ENCODE measurements at regions not wholly inside any gene's neighbourhood (a gene's known extent, or its start where the extent isn't known, plus 50 kb on each side); places are given as distances from the start of the nearest gene placed in this dataset.

DNA sequence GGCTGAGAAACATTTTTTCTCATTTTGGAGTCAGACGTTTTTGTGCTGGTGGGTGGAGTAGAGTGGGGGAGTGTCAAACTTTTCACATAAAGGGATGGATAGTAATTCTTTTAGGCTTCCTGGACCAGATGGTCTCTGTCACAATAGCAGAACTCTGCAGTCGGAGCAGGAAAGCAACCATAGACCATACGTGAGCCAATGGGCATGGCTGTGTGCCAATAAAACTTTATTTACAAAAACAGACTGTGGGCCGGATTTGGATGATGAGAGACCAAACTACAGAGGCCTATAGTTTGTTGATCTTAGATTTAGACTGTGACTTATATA, 70.8 kb upstream of the SLC22A23 start:
- FAIRE-seq (no peak), DNase-seq (ENCODE audit: low read depth, low spot score) (no peak), ATAC-seq (no peak)
- no peaks in the 10 kb centered on the region for H3K79me2 ChIP-seq (ENCODE audit: control insufficient read depth, insufficient read depth, low read length)
- no peak overlapping the region for H3K27ac ChIP-seq (ENCODE audit: control insufficient read depth, insufficient read depth)
- BruUV-seq (replicated peaks) = no TSS peak
- H3K9me3 ChIP-seq (replicated peaks; ENCODE audit: control insufficient read depth, insufficient read depth, low read length) = no peaks in the 10 kb centered on the region
- H3K9ac ChIP-seq (ENCODE audit: control insufficient read depth, insufficient read depth, low read length) = no peak overlapping the region
- ChIA-PET RAD21 (ENCODE audit: unreplicated experiment) (no interaction called here), SMC1A (ENCODE audit: uncharacterized antibody, unreplicated experiment) (no interaction called here), POLR2A (no interaction called here), CTCF (no interaction called here)
- H4K20me1 ChIP-seq (ENCODE audit: control insufficient read depth, insufficient read depth) = peaks cover 3% of the 10 kb centered on the region; the same call in 1 of the 2 replicates
- peaks cover 0 to 4% of the 10 kb centered on the region in 2 experiments; a peak in 3 of 4 replicates for H3K27me3 ChIP-seq (replicated peaks in 1 of 2; ENCODE audit: control insufficient read depth in 2 of 2, insufficient read depth in 2 of 2, low read length in 1 of 2)
- in situ Hi-C loops (cut with MboI) = no loop called here
- H3K4me2 ChIP-seq (ENCODE audit: control insufficient read depth, insufficient read depth) = no peak overlapping the region
- H2AFZ ChIP-seq (ENCODE audit: control insufficient read depth, low read depth, low read length) = no peak overlapping the region
- TF ChIP-seq SUPT20H (IDR thresholded peaks at IDR 0.05; ENCODE audit: borderline replicate concordance, control insufficient read depth, low read depth, low read length) (no peak), ZBTB40 (IDR thresholded peaks at IDR 0.05; ENCODE audit: borderline replicate concordance) (peak; percentile 65)
- intact Hi-C loops (cut with micrococcal nuclease; ENCODE audit: unreplicated experiment) = no loop called here
- H3K4me3 ChIP-seq = no peak overlapping the region
- no peaks in the 10 kb centered on the region for H3K36me3 ChIP-seq (ENCODE audit: control insufficient read depth in 2 of 2, insufficient read depth in 2 of 2, low read length in 1 of 2)
- no peaks in the 10 kb centered on the region for H3K4me1 ChIP-seq (ENCODE audit: control insufficient read depth, insufficient read depth, low read length)
- 20% methylated on average over 4 of the region's 4 CpGs for WGBS (ENCODE audit: insufficient coverage, insufficient replicate concordance, low lambda C conversion rate, missing lambda C conversion rate)

DNA sequence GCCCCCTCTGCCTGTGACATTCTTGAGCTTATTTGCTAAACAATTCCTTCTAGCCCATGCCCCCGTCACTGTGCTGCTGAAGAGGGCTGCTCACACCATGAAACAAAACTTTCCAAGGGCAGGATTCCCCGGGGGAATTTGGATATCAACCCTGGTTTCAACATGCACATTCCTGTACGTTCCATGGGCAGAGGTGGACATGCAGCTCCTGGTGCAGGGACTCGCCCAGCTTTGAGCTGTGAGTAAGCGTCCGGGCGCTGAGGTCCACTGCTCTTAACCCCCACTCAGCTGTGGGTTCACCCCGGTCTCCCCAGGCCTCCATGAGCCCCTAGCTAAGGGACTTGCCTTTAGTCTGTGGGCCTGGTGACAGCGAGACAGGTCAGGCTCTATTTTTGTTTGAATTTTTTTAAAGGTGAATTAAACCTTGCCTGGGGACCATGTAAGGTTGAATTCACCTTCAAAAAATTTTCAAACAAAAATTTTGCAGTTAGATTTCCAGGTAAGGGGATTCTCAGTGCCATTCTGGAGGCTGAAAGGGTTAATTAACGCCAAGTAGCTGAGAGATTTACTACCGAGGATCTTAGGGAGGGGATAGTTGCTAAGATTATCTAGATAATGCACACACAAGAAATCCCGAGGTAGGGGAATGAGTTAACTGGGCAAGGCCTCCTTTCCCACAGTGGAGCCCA, 70.3 kb upstream of the SLC22A23 start:
- H3K9me3 ChIP-seq (replicated peaks; ENCODE audit: control insufficient read depth, insufficient read depth, low read length) = no peaks in the 10 kb centered on the region
- no TSS peak for BruUV-seq (replicated peaks)
- no peak for ATAC-seq
- intact Hi-C loops (cut with micrococcal nuclease; ENCODE audit: unreplicated experiment) (no loop called here), in situ Hi-C loops (cut with MboI) (no loop called here)
- 26% methylated on average over 12 of the region's 12 CpGs for WGBS (ENCODE audit: insufficient coverage, insufficient replicate concordance, low lambda C conversion rate, missing lambda C conversion rate)
- CTCF ChIA-PET = no interaction called here
- RAD21 ChIA-PET (ENCODE audit: unreplicated experiment) = no interaction called here
- H3K79me2 ChIP-seq (ENCODE audit: control insufficient read depth, insufficient read depth, low read length) = no peaks in the 10 kb centered on the region
- no peaks in the 10 kb centered on the region for H3K36me3 ChIP-seq (ENCODE audit: control insufficient read depth in 2 of 2, insufficient read depth in 2 of 2, low read length in 1 of 2)
- TF ChIP-seq GATAD2B (conservative IDR thresholded peaks at IDR 0.05; ENCODE audit: low read depth) (no peak), POLR2AphosphoS5 (IDR thresholded peaks at IDR 0.05; ENCODE audit: low read length) (no peak), IRF4 (IDR thresholded peaks at IDR 0.05; ENCODE audit: low read depth, low read length) (no peak)
- TF ChIP-seq, protein P1, sequence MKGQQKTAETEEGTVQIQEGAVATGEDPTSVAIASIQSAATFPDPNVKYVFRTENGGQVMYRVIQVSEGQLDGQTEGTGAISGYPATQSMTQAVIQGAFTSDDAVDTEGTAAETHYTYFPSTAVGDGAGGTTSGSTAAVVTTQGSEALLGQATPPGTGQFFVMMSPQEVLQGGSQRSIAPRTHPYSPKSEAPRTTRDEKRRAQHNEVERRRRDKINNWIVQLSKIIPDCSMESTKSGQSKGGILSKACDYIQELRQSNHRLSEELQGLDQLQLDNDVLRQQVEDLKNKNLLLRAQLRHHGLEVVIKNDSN (IDR thresholded peaks at IDR 0.05; ENCODE audit: borderline replicate concordance, extremely low read length, insufficient read depth, low read depth, low read length) = no peak
- TF ChIP-seq, protein P2, sequence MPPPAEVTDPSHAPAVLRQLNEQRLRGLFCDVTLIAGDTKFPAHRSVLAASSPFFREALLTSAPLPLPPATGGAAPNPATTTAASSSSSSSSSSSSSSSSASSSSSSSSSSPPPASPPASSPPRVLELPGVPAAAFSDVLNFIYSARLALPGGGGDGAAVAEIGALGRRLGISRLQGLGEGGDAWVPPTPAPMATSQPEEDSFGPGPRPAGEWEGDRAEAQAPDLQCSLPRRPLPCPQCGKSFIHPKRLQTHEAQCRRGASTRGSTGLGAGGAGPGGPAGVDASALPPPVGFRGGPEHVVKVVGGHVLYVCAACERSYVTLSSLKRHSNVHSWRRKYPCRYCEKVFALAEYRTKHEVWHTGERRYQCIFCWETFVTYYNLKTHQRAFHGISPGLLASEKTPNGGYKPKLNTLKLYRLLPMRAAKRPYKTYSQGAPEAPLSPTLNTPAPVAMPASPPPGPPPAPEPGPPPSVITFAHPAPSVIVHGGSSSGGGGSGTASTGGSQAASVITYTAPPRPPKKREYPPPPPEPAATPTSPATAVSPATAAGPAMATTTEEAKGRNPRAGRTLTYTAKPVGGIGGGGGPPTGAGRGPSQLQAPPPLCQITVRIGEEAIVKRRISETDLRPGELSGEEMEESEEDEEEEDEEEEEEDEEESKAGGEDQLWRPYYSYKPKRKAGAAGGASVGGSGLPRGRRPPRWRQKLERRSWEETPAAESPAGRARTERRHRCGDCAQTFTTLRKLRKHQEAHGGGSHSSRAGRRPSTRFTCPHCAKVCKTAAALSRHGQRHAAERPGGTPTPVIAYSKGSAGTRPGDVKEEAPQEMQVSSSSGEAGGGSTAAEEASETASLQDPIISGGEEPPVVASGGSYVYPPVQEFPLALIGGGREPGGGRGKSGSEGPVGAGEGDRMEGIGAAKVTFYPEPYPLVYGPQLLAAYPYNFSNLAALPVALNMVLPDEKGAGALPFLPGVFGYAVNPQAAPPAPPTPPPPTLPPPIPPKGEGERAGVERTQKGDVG (CRISPR knock-in tag; IDR thresholded peaks at IDR 0.05) = no peak
- peaks cover 3% of the 10 kb centered on the region; the same call in 1 of the 2 replicates for H4K20me1 ChIP-seq (ENCODE audit: control insufficient read depth, insufficient read depth)
- no peak overlapping the region for H3K9ac ChIP-seq (ENCODE audit: control insufficient read depth, insufficient read depth, low read length)
- no peak overlapping the region for H3K4me2 ChIP-seq (ENCODE audit: control insufficient read depth, insufficient read depth)
- SMC1A ChIA-PET (ENCODE audit: uncharacterized antibody, unreplicated experiment) = no interaction called here
- no peaks in the 10 kb centered on the region for H3K4me1 ChIP-seq (ENCODE audit: control insufficient read depth, insufficient read depth, low read length)
- H2AFZ ChIP-seq (ENCODE audit: control insufficient read depth, low read depth, low read length) = no peak overlapping the region
- FAIRE-seq = no peak
- no peak overlapping the region for H3K4me3 ChIP-seq
- H3K27me3 ChIP-seq (replicated peaks in 1 of 2; ENCODE audit: control insufficient read depth in 2 of 2, insufficient read depth in 2 of 2, low read length in 1 of 2) = peaks cover 0 to 4% of the 10 kb centered on the region in 2 experiments; a peak in 3 of 4 replicates
- POLR2A ChIA-PET = no interaction called here
- DNase-seq (ENCODE audit: low read depth, low spot score) = no peak
- no peak overlapping the region for H3K27ac ChIP-seq (ENCODE audit: control insufficient read depth, insufficient read depth)

All from GM12878 (cell line).